Loucy (cell line): ENCODE measurements at regions not wholly inside any gene's neighbourhood (a gene's known extent, or its start where the extent isn't known, plus 50 kb on each side); places are given as distances from the start of the nearest gene placed in this dataset.

Experiments used
- H2AFZ ChIP-seq: fragments of 200-600 bp; sonication (generic); 2 replicates; pipeline ENCODE4 v1.6.0; 2016; ENCODE audit warnings: antibody characterized with exemption, mild to moderate bottlenecking, low read length, moderate library complexity
- H3F3A ChIP-seq: fragments of 200-600 bp; 2 replicates; pipeline ENCODE4 v1.6.0; 2016; ENCODE audit warnings: antibody characterized with exemption, low read depth, mild to moderate bottlenecking
- H3K27me3 ChIP-seq: fragments of 200-600 bp; sonication (generic); 2 replicates; pipeline ENCODE4 v1.6.1; 2014; ENCODE audit warnings: low read length, mild to moderate bottlenecking; ENCODE audit not compliant: insufficient read depth, poor library complexity, severe bottlenecking
- H3K36me3 ChIP-seq: fragments of 200-600 bp; sonication (generic); 2 replicates; pipeline ENCODE4 v1.6.1; 2016; ENCODE audit warnings: low read length; ENCODE audit not compliant: insufficient read depth
- H3K4me1 ChIP-seq: fragments of 200-600 bp; sonication (generic); 2 replicates; pipeline ENCODE4 v1.5.1; 2014; ENCODE audit warnings: low read length, mild to moderate bottlenecking; ENCODE audit not compliant: insufficient read depth, poor library complexity, severe bottlenecking
- H3K4me2 ChIP-seq: fragments of 200-600 bp; sonication (generic); 2 replicates; pipeline ENCODE4 v1.6.0; 2014; ENCODE audit warnings: antibody characterized with exemption, low read length, low read depth, mild to moderate bottlenecking; ENCODE audit not compliant: poor library complexity, severe bottlenecking
- H3K4me3 ChIP-seq: fragments of 200-600 bp; sonication (generic); 2 replicates; pipeline ENCODE4 v1.5.1; 2014; ENCODE audit warnings: low read length, mild to moderate bottlenecking, mixed read lengths; ENCODE audit not compliant: poor library complexity, severe bottlenecking
- H3K79me2 ChIP-seq: fragments of 200-600 bp; sonication (generic); 2 replicates; pipeline ENCODE4 v1.6.1; 2014; ENCODE audit warnings: low read length; ENCODE audit not compliant: insufficient read depth
- H3K9ac ChIP-seq: fragments of 200-600 bp; sonication (generic); 2 replicates; pipeline ENCODE4 v1.6.0; 2014; ENCODE audit warnings: mild to moderate bottlenecking, low read depth, low read length, moderate library complexity; ENCODE audit not compliant: poor library complexity, severe bottlenecking
- H3K9me2 ChIP-seq: fragments of 200-600 bp; sonication (generic); replicated peaks from 2 replicates; pipeline ENCODE4 v1.6.1; 2016; ENCODE audit warnings: low read depth, low read length, mixed read lengths
- H3K9me3 ChIP-seq: fragments of 200-600 bp; sonication (generic); 2 replicates; pipeline ENCODE4 v1.6.1; 2014; ENCODE audit warnings: mild to moderate bottlenecking, antibody characterized with exemption, low read length, low read depth; ENCODE audit not compliant: insufficient read depth
- H4K20me1 ChIP-seq: fragments of 200-600 bp; sonication (generic); 2 replicates; pipeline ENCODE4 v1.6.0; 2014; ENCODE audit warnings: antibody characterized with exemption, low read length, mild to moderate bottlenecking; ENCODE audit not compliant: insufficient read depth, poor library complexity, severe bottlenecking
- EZH2phosphoT487 ChIP-seq: fragments of 200-600 bp; IDR thresholded peaks from 2 replicates; pipeline ENCODE4 v1.6.1; 2018; ENCODE audit warnings: antibody characterized with exemption, mild to moderate bottlenecking, moderate library complexity, borderline replicate concordance
- TF ChIP-seq, protein P1 (sequence below): fragments of 200-600 bp; sonication (generic); conservative IDR thresholded peaks from 2 replicates; pipeline ENCODE4 v1.5.1; 2014; ENCODE audit warnings: mild to moderate bottlenecking, antibody characterized with exemption, low read length

DNA sequence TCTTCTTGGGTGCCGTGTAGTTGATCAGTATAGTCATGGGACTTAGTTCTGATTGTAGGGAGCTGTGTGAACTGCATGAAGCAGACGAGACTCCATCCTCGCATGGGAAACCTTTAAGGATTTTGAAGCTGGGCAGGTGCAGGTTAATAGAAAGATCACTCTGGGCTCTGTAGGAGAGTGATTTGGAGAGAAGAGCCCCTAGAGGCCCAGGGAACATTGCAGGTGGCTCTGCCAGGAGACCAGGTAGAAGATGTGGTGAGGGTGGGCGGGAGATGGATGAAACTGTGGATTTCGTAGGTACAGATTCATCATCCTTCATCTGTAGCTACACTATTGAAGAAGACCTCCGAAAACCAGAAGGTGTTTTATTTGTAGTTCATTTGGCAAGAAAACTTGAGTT is 53.3 kb downstream of the UTRN start:
- Histone ChIP-seq H3K9me2 (no peaks in the 10 kb centered on the region), H3K4me2 (no peak overlapping the region), H3K4me3 (no peak overlapping the region), H3K79me2 (peaks cover 62% of the 10 kb centered on the region; the same call in 1 of the 2 replicates), H3K9ac (no peak overlapping the region), H3K9me3 (no peaks in the 10 kb centered on the region), H3K27me3 (no peaks in the 10 kb centered on the region), H4K20me1 (peaks cover 6% of the 10 kb centered on the region), H3K36me3 (no peaks in the 10 kb centered on the region), H3K4me1 (peaks cover 51% of the 10 kb centered on the region), H3F3A (peaks cover 4% of the 10 kb centered on the region), H2AFZ (no peak overlapping the region)
- TF ChIP-seq EZH2phosphoT487: no peak
- TF ChIP-seq, protein P1, sequence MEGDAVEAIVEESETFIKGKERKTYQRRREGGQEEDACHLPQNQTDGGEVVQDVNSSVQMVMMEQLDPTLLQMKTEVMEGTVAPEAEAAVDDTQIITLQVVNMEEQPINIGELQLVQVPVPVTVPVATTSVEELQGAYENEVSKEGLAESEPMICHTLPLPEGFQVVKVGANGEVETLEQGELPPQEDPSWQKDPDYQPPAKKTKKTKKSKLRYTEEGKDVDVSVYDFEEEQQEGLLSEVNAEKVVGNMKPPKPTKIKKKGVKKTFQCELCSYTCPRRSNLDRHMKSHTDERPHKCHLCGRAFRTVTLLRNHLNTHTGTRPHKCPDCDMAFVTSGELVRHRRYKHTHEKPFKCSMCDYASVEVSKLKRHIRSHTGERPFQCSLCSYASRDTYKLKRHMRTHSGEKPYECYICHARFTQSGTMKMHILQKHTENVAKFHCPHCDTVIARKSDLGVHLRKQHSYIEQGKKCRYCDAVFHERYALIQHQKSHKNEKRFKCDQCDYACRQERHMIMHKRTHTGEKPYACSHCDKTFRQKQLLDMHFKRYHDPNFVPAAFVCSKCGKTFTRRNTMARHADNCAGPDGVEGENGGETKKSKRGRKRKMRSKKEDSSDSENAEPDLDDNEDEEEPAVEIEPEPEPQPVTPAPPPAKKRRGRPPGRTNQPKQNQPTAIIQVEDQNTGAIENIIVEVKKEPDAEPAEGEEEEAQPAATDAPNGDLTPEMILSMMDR: peak; percentile 28; the same call in 1 of the 2 replicates

DNA sequence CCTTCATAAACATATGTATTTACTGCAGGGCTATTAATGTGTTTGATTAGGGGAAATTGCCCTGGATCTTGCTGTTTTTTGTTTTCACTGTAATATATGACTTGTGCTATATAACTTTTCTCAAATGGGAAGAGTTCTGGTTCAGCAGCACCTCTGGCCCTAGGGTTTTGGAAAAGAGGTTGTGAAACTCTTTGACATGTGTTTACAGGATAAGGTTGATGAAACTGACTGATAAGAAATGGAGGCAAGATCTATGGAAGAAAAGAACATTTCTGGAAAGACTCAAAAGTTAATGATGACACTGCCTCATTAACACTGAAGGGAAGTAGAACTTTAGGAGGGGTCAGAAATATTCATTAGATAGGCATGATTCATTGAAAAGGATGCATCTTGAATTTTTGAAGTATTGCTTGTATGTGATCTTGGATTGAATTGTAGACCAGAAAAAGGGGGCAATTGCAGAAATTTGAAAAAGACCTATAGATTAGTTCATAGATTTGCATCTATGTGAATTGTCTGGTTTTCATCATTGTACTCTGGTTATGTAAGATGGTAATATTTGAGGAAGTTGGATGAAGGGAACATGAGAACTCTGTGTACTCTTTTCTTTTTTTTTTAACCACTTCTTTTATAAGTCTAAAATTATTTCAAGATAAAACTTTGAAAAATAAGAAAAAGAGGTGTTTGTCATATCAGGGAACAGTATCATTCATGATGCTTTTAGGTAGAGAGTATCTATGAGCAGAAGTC is 54.0 kb downstream of the UTRN start:
- peaks cover 4% of the 10 kb centered on the region for H4K20me1 ChIP-seq

DNA sequence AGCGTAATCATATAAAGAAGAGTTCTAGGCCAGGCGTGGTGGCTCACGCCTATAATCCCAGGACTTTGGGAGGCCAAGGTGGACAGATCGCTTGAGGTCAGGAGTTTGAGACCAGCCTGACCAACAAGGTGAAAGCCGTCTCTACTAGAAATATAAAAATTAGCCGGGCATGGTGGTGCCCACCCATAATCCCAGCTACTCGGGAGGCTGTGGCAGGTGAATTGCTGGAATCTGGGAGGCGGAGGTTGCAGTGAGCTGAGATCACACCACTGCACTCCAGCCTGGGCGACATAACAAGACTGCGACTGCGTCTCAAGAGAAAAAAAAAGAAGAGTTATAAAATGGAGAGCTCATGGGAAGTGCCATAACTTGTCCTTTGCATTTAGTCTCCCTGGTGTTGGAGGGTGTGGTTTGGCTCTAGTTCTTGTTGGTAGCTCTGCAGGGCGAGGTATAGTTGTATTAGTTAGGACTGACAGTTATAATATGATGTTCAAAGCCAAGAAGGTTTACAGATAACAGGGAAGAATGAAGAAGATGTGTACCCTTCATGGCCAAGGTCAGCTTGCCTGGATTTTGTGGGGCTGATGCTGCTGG is 54.8 kb downstream of the UTRN start:
- Histone ChIP-seq H4K20me1 (peaks cover 4% of the 10 kb centered on the region), H3K4me2 (no peak overlapping the region), H3K4me1 (peaks cover 50% of the 10 kb centered on the region), H3K9ac (no peak overlapping the region), H3K79me2 (peaks cover 65% of the 10 kb centered on the region; the same call in 1 of the 2 replicates), H3F3A (peaks cover 10% of the 10 kb centered on the region), H3K27me3 (no peaks in the 10 kb centered on the region), H3K9me3 (no peaks in the 10 kb centered on the region), H3K36me3 (no peaks in the 10 kb centered on the region), H2AFZ (no peak overlapping the region), H3K4me3 (no peak overlapping the region), H3K9me2 (no peaks in the 10 kb centered on the region)
- TF ChIP-seq, protein P1: no peak
- TF ChIP-seq EZH2phosphoT487: no peak

More for the DNA sequence above, 54.0 kb downstream of the UTRN start:
- Histone ChIP-seq H3K9ac (no peak overlapping the region), H3K4me2 (no peak overlapping the region), H3K9me3 (no peaks in the 10 kb centered on the region), H3K9me2 (no peaks in the 10 kb centered on the region), H3K4me1 (peaks cover 49% of the 10 kb centered on the region), H3K79me2 (peaks cover 61% of the 10 kb centered on the region; the same call in 1 of the 2 replicates), H3K36me3 (no peaks in the 10 kb centered on the region), H2AFZ (no peak overlapping the region), H3F3A (peaks cover 5% of the 10 kb centered on the region), H3K27me3 (no peaks in the 10 kb centered on the region), H3K4me3 (no peak overlapping the region)
- TF ChIP-seq EZH2phosphoT487: no peak
- TF ChIP-seq, protein P1: no peak
